ENCODE measurements at regions not wholly inside any gene's neighbourhood (a gene's known extent, or its start where the extent isn't known, plus 50 kb on each side); places are given as distances from the start of the nearest gene placed in this dataset.

DNA sequence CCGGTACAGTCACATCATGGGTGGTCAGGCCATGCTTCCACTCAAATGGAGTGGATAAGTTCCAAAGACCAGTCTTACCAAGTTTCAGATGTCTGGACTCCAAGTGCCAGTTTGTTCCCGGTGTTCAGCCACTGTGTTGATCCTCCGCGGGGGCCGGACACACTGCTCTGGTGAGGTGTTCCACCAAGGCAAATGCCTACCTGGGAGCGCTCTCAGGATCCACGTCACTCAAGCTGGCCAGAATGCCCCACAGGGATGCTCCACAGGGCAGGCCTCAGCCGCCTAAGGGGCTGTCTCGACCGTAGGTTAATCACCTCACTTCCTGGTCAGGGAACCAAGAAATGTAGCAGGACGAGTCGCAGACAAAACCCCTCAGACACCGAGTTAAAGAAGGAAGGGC lies 258.0 kb upstream of the GRID2 start:
- Histone ChIP-seq H3K9me3 (no peaks in the 10 kb centered on the region), H3K36me3 (no peaks in the 10 kb centered on the region), H3K27me3 (no peaks in the 10 kb centered on the region), H3K4me1 (no peaks in the 10 kb centered on the region), H3K4me3 (no peak overlapping the region), H3K27ac (no peak overlapping the region)
- no peak for TF ChIP-seq EP300 (IDR thresholded peaks at IDR 0.05)
- no peak for TF ChIP-seq POLR2A (IDR thresholded peaks at IDR 0.05)
- TF ChIP-seq POLR2AphosphoS5 (IDR thresholded peaks at IDR 0.05), result no peak
- TF ChIP-seq, protein P1, sequence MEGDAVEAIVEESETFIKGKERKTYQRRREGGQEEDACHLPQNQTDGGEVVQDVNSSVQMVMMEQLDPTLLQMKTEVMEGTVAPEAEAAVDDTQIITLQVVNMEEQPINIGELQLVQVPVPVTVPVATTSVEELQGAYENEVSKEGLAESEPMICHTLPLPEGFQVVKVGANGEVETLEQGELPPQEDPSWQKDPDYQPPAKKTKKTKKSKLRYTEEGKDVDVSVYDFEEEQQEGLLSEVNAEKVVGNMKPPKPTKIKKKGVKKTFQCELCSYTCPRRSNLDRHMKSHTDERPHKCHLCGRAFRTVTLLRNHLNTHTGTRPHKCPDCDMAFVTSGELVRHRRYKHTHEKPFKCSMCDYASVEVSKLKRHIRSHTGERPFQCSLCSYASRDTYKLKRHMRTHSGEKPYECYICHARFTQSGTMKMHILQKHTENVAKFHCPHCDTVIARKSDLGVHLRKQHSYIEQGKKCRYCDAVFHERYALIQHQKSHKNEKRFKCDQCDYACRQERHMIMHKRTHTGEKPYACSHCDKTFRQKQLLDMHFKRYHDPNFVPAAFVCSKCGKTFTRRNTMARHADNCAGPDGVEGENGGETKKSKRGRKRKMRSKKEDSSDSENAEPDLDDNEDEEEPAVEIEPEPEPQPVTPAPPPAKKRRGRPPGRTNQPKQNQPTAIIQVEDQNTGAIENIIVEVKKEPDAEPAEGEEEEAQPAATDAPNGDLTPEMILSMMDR (IDR thresholded peaks at IDR 0.05), result no peak
- no peak for DNase-seq
- intact Hi-C loops (cut with DNase I; ENCODE audit: low total_unique reads), result no loop called here
- WGBS, 5 donors, result 95 to 96% (median 95%) methylated on average over 13 of the region's 13 CpGs

DNA sequence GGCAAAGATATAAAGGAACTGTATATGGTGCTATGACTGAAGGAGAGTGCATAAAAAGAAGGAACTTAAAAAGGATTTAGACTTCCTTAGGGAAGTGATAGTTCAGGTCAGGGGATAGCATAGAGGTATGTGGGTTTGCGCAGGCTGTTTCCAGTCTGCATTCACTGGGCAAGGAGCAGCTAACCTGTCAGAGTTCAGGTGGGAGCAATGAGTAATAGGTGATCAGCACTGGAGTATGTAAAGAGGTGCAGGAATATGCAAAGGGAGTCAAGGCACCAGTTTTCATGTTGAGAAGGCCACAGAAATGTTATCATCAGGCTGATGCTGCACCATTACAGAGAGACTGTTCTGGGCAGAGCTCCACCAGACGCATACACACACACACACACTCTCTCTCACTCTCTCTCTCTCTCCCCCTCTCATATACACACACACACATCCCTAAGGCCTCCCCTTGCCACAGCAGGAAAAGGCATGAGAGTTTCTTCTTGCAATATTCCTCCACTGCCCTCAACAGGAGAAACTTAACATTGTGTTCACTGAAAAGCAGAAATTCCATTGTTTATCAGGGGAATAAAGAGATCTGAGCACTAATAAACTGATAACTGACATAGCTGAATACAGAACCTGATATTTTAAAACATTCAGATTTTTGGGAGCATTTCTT lies 256.4 kb upstream of the GRID2 start:
- 51 to 55% (median 53%) methylated on average over 2 of the region's 2 CpGs for WGBS, 5 donors
- intact Hi-C loops (cut with DNase I; ENCODE audit: low total_unique reads), result no loop called here
- H3K4me1 ChIP-seq, result no peaks in the 10 kb centered on the region
- no peaks in the 10 kb centered on the region for H3K27me3 ChIP-seq
- peak in 1 of 2 donors; percentile 46 for DNase-seq
- H3K4me3 ChIP-seq, result no peak overlapping the region
- TF ChIP-seq EP300 (IDR thresholded peaks at IDR 0.05), result no peak
- TF ChIP-seq POLR2A (IDR thresholded peaks at IDR 0.05), result no peak
- no peak for TF ChIP-seq POLR2AphosphoS5 (IDR thresholded peaks at IDR 0.05)
- TF ChIP-seq, protein P1 (IDR thresholded peaks at IDR 0.05), result no peak
- no peaks in the 10 kb centered on the region for H3K36me3 ChIP-seq
- H3K27ac ChIP-seq, result no peak overlapping the region
- H3K9me3 ChIP-seq, result peaks cover 0 to 14% (median 0%) of the 10 kb centered on the region in 4 donors

DNA sequence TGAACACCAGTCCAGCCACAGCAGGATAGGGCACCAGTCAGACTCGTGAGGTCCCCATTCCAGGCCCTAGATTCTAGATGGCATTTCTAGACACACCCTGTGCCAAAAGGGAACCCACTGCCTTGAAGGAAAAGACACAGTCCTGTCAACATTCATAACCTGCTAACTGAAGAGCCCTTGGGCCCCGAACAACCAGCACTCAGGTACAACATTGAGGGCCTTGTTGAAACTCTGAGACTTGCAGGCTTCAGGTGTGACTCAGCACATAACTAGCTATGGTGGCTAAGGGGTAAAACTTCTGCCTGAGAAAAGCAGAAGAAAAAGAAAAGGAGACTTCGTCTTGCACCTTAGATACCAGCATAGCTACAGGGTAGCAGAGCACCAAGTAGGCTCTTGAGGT lies 252.9 kb upstream of the GRID2 start:
- H3K4me1 ChIP-seq, result no peaks in the 10 kb centered on the region
- H3K9me3 ChIP-seq, result peaks cover 0 to 20% (median 0%) of the 10 kb centered on the region in 4 donors
- H3K27ac ChIP-seq, result no peak overlapping the region
- no peaks in the 10 kb centered on the region for H3K27me3 ChIP-seq
- no peak for DNase-seq
- WGBS, 5 donors, result 74 to 87% (median 83%) methylated on average over 3 of the region's 3 CpGs
- TF ChIP-seq POLR2A (IDR thresholded peaks at IDR 0.05) (no peak), POLR2AphosphoS5 (IDR thresholded peaks at IDR 0.05) (no peak), EP300 (IDR thresholded peaks at IDR 0.05) (no peak)
- TF ChIP-seq, protein P1 (IDR thresholded peaks at IDR 0.05), result no peak
- H3K36me3 ChIP-seq, result no peaks in the 10 kb centered on the region
- H3K4me3 ChIP-seq, result no peak overlapping the region
- intact Hi-C loops (cut with DNase I; ENCODE audit: low total_unique reads), result no loop called here

DNA sequence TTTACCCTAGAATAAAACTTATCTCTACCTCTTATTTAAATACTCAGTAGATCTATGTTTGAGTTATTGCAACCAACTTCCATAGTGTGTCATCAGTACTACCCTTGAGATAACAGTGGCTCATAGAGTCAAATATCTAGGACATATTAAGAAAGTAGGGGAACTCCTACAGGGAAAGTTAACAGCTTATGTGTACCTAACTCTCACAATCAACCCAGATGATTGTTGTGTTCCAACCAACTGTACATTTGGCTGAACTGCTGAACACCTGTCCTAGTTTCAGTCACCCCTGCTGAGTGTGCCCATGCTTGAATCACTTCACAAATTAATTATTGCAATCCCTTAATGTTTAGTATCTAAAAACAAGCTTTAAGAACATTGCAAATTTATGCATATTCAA lies 244.2 kb upstream of the GRID2 start:
- Histone ChIP-seq H3K27ac (no peak overlapping the region), H3K4me1 (no peaks in the 10 kb centered on the region), H3K27me3 (no peaks in the 10 kb centered on the region), H3K4me3 (no peak overlapping the region), H3K9me3 (no peaks in the 10 kb centered on the region), H3K36me3 (no peaks in the 10 kb centered on the region)
- DNase-seq, result no peak
- TF ChIP-seq EP300 (IDR thresholded peaks at IDR 0.05) (no peak), POLR2A (IDR thresholded peaks at IDR 0.05) (no peak), POLR2AphosphoS5 (IDR thresholded peaks at IDR 0.05) (no peak)
- TF ChIP-seq, protein P1 (IDR thresholded peaks at IDR 0.05), result no peak
- intact Hi-C loops (cut with DNase I; ENCODE audit: low total_unique reads), result no loop called here
